H9 (cell line): ENCODE measurements at regions not wholly inside any gene's neighbourhood (a gene's known extent, or its start where the extent isn't known, plus 50 kb on each side); places are given as distances from the start of the nearest gene placed in this dataset.

ENCODE experiments used
- DNase-seq: peaks from one replicate; pipeline ENCODE4 v3.0.0-alpha.2; 2017
- H2AFZ ChIP-seq: one replicate; pipeline ENCODE4 v1.6.1; 2013; ENCODE audit warnings: mild to moderate bottlenecking, low read length, control low read depth, moderate library complexity
- H2AK5ac ChIP-seq: 2 replicates; pipeline ENCODE4 v1.6.1; 2013; ENCODE audit warnings: low read length, control low read depth, mixed read lengths; ENCODE audit not compliant: insufficient read length
- H2BK120ac ChIP-seq: one replicate; pipeline ENCODE4 v1.6.1; 2013; ENCODE audit warnings: low read depth, mild to moderate bottlenecking, low read length, control low read depth, inconsistent platforms; ENCODE audit not compliant: poor library complexity, severe bottlenecking
- H2BK12ac ChIP-seq: 2 replicates; pipeline ENCODE4 v1.6.1; 2013; ENCODE audit warnings: low read length, control low read depth, mixed read lengths, low read depth; ENCODE audit not compliant: insufficient read length
- H2BK15ac ChIP-seq: 2 replicates; pipeline ENCODE4 v1.6.1; 2013; ENCODE audit warnings: low read depth, low read length, control low read depth
- H2BK20ac ChIP-seq: one replicate; pipeline ENCODE4 v1.6.1; 2013; ENCODE audit warnings: low read depth, mild to moderate bottlenecking, low read length, control low read depth, inconsistent platforms; ENCODE audit not compliant: poor library complexity, severe bottlenecking
- H2BK5ac ChIP-seq: 2 replicates; pipeline ENCODE4 v1.6.1; 2013; ENCODE audit warnings: low read length, control low read depth, mixed read lengths; ENCODE audit not compliant: insufficient read length
- H3K14ac ChIP-seq: 2 replicates; pipeline ENCODE4 v1.6.1; 2013; ENCODE audit warnings: low read length, control low read depth; ENCODE audit not compliant: insufficient read depth
- H3K18ac ChIP-seq: 2 replicates; pipeline ENCODE4 v1.6.1; 2013; ENCODE audit warnings: low read depth, mild to moderate bottlenecking, mixed read lengths, low read length, control low read depth; ENCODE audit not compliant: insufficient read length
- H3K23ac ChIP-seq: 2 replicates; pipeline ENCODE4 v1.6.1; 2013; ENCODE audit warnings: low read length, control low read depth, mixed read lengths, low read depth; ENCODE audit not compliant: insufficient read length
- H3K23me2 ChIP-seq: 2 replicates; pipeline ENCODE4 v1.6.1; 2013; ENCODE audit warnings: low read depth, mild to moderate bottlenecking, mixed read lengths, low read length, control low read depth; ENCODE audit not compliant: insufficient read length, poor library complexity, severe bottlenecking
- H3K27ac ChIP-seq: 2 replicates; pipeline ENCODE4 v1.5.1; 2013; ENCODE audit warnings: low read length, control low read depth, mixed read lengths, low read depth; ENCODE audit not compliant: insufficient read length
- H3K27me3 ChIP-seq: 2 replicates; pipeline ENCODE4 v1.6.1; 2013; ENCODE audit warnings: low read length, control low read depth, inconsistent platforms; ENCODE audit not compliant: insufficient read depth
- H3K4ac ChIP-seq: 2 replicates; pipeline ENCODE4 v1.6.1; 2013; ENCODE audit warnings: low read depth, mild to moderate bottlenecking, control low read depth, inconsistent platforms, low read length, moderate library complexity
- H3K4me1 ChIP-seq: 2 replicates; pipeline ENCODE4 v1.6.1; 2013; ENCODE audit warnings: low read length, control low read depth, inconsistent platforms; ENCODE audit not compliant: insufficient read depth
- H3K4me2 ChIP-seq: 2 replicates; pipeline ENCODE4 v1.6.1; 2013; ENCODE audit warnings: low read length, control low read depth, mixed read lengths; ENCODE audit not compliant: insufficient read length, insufficient read depth
- H3K56ac ChIP-seq: 2 replicates; pipeline ENCODE4 v1.6.1; 2013; ENCODE audit warnings: low read depth, mild to moderate bottlenecking, mixed read lengths, low read length, control low read depth; ENCODE audit not compliant: insufficient read length
- H3K79me1 ChIP-seq: 2 replicates; pipeline ENCODE4 v1.6.1; 2013; ENCODE audit warnings: low read depth, mild to moderate bottlenecking, moderate library complexity, low read length, control low read depth, inconsistent platforms; ENCODE audit not compliant: insufficient read depth, poor library complexity, severe bottlenecking
- H3K79me2 ChIP-seq: 2 replicates; pipeline ENCODE4 v1.6.1; 2013; ENCODE audit warnings: low read length, control low read depth, inconsistent platforms; ENCODE audit not compliant: insufficient read depth
- H3K9ac ChIP-seq: 2 replicates; pipeline ENCODE4 v1.6.1; 2013; ENCODE audit warnings: low read length, control low read depth, mixed read lengths; ENCODE audit not compliant: insufficient read length; ENCODE audit errors: extremely low read depth
- H3K9me3 ChIP-seq: one replicate; pipeline ENCODE4 v1.6.1; 2013; ENCODE audit warnings: low read depth, low read length, inconsistent platforms; ENCODE audit not compliant: control insufficient read depth
- H3T11ph ChIP-seq: one replicate; pipeline ENCODE4 v1.6.1; 2013; ENCODE audit warnings: mild to moderate bottlenecking, low read length, control low read depth, inconsistent platforms
- H4K20me1 ChIP-seq: one replicate; pipeline ENCODE4 v1.6.1; 2013; ENCODE audit not compliant: control insufficient read depth, insufficient read length, insufficient read depth
- H4K5ac ChIP-seq: 2 replicates; pipeline ENCODE4 v1.6.1; 2013; ENCODE audit warnings: low read depth, mild to moderate bottlenecking, mixed read lengths, low read length, control low read depth; ENCODE audit not compliant: insufficient read length
- H4K8ac ChIP-seq: replicated peaks from 2 replicates; pipeline ENCODE4 v1.6.1; 2013; ENCODE audit warnings: low read length, control low read depth, mixed read lengths, low read depth; ENCODE audit not compliant: insufficient read length
- H4K91ac ChIP-seq: 2 replicates; pipeline ENCODE4 v1.6.1; 2013; ENCODE audit warnings: low read depth, mild to moderate bottlenecking, moderate library complexity, mixed read lengths, low read length, control low read depth; ENCODE audit not compliant: insufficient read length
- H3K27ac Mint-ChIP-seq, 3 experiments: 2 replicates in 2 of 3; 3 replicates in 1 of 3; pipeline ENCODE4 v1.8.0; 2020 to 2021; ENCODE audit warnings: mixed read lengths in 3 of 3, mild to moderate bottlenecking in 1 of 3, moderate library complexity in 1 of 3
- H3K27me3 Mint-ChIP-seq: 2 replicates; pipeline ENCODE4 v1.8.0; 2021; ENCODE audit warnings: low read depth, mild to moderate bottlenecking, moderate library complexity, mixed read lengths
- H3K36me3 Mint-ChIP-seq, 3 experiments: 2 replicates in 2 of 3; 3 replicates in 1 of 3; pipeline ENCODE4 v1.8.0; 2020 to 2021; ENCODE audit warnings: low read depth in 3 of 3, mixed read lengths in 3 of 3; ENCODE audit not compliant: insufficient read depth in 1 of 3
- H3K4me1 Mint-ChIP-seq, 2 experiments: 2 replicates each; pipeline ENCODE4 v1.8.0; 2020; ENCODE audit warnings: mixed read lengths in 2 of 2
- H3K4me3 Mint-ChIP-seq, 2 experiments: 2 replicates in 1 of 2; 3 replicates in 1 of 2; pipeline ENCODE4 v1.8.0; 2020 to 2021; ENCODE audit warnings: mild to moderate bottlenecking in 2 of 2, mixed read lengths in 2 of 2, moderate library complexity in 1 of 2
- H3K9me3 Mint-ChIP-seq, 2 experiments: 2 replicates in 1 of 2; 3 replicates in 1 of 2; pipeline ENCODE4 v1.8.0; 2020; ENCODE audit warnings: mild to moderate bottlenecking in 2 of 2, mixed read lengths in 2 of 2, moderate library complexity in 1 of 2
- WGBS: extraction: QIAGEN DNeasy Blood & Tissue Kit; methylation state at CpG from one replicate; pipeline ENCODE4 v1.1.7; 2013; ENCODE audit warnings: missing lambda C conversion rate, low lambda C conversion rate, mixed read lengths; ENCODE audit not compliant: insufficient read length; ENCODE audit errors: extremely low coverage; 5-methylcytosine and 5-hydroxymethylcytosine counted together
- TF ChIP-seq, protein P1 (sequence below): fragments of 200-600 bp; sonication (generic); conservative IDR thresholded peaks from 3 replicates; pipeline ENCODE4 v1.8.0; 2021; ENCODE audit warnings: antibody characterized with exemption, mild to moderate bottlenecking

DNA sequence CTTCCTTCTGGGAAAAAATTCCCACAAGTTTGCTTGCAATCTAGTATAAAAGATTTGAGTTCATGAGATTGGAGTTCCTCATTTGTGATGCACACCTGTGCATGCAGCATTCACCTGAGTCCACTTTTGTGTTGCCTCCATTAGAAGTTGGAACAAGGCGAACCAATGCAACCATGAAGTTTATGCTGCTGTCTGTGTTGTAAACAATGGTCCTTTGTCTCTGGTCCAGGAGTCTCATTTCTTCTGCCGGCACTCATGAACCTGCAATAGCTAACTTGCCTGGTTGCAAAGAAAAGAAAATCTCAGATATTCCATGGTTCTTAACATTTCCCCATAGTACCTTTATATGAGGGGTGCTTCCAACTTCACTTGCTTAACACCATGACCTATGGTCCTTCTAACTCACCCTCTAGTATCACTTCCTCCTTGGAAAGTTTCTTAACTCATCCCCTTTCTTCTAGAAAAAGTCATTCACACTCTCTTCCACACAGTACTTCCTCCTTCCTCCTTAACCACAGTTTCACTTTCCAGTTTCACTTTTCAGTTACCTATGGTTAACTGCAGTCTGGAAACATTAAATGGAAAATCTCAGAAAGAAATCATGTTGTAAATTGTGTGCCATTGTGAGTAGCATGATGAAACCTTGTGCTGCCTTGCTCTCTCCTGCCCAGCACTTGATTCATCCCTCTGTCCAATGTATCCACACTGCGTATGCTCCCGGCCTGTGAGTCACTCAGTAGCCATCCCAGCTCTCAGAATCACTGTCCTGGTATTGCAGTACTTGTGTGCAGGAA lies 128.8 kb upstream of the TRIB2 start:
- Histone ChIP-seq H3K9me3 (no peaks in the 10 kb centered on the region), H3K79me2 (no peaks in the 10 kb centered on the region), H3K4me1 (no peaks in the 10 kb centered on the region), H2BK15ac (no peak overlapping the region), H2BK5ac (no peak overlapping the region), H3K14ac (no peak overlapping the region), H3K79me1 (no peaks in the 10 kb centered on the region), H2AK5ac (no peak overlapping the region), H4K91ac (no peak overlapping the region), H3K4ac (no peak overlapping the region), H4K5ac (no peak overlapping the region), H3K18ac (no peak overlapping the region), H3K4me2 (no peak overlapping the region), H3K56ac (no peak overlapping the region), H3T11ph (no peak overlapping the region), H3K9ac (no peak overlapping the region), H2BK12ac (no peak overlapping the region), H3K23ac (no peak overlapping the region), H4K8ac (no peak overlapping the region), H2BK20ac (no peak overlapping the region), H3K27me3 (no peaks in the 10 kb centered on the region), H3K27ac (no peak overlapping the region), H2AFZ (no peak overlapping the region), H4K20me1 (no peaks in the 10 kb centered on the region), H2BK120ac (no peak overlapping the region), H3K23me2 (no peaks in the 10 kb centered on the region)
- Mint-ChIP-seq H3K27ac (0 out of 7 replicates have a peak overlapping the region, but pooled peaks of 1 of the 3 experiments have one; percentile 53), H3K9me3 (no peaks in the 10 kb centered on the region), H3K4me1 (no peaks in the 10 kb centered on the region), H3K36me3 (no peaks in the 10 kb centered on the region), H3K4me3 (no peak overlapping the region), H3K27me3 (no peaks in the 10 kb centered on the region)
- WGBS: no CpG with 5 or more reads among the region's 4 CpGs
- TF ChIP-seq, protein P1, sequence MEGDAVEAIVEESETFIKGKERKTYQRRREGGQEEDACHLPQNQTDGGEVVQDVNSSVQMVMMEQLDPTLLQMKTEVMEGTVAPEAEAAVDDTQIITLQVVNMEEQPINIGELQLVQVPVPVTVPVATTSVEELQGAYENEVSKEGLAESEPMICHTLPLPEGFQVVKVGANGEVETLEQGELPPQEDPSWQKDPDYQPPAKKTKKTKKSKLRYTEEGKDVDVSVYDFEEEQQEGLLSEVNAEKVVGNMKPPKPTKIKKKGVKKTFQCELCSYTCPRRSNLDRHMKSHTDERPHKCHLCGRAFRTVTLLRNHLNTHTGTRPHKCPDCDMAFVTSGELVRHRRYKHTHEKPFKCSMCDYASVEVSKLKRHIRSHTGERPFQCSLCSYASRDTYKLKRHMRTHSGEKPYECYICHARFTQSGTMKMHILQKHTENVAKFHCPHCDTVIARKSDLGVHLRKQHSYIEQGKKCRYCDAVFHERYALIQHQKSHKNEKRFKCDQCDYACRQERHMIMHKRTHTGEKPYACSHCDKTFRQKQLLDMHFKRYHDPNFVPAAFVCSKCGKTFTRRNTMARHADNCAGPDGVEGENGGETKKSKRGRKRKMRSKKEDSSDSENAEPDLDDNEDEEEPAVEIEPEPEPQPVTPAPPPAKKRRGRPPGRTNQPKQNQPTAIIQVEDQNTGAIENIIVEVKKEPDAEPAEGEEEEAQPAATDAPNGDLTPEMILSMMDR: no peak
- no peak for DNase-seq
